ENCODE measurements at regions not wholly inside any gene's neighbourhood (a gene's known extent, or its start where the extent isn't known, plus 50 kb on each side); places are given as distances from the start of the nearest gene placed in this dataset.

GRCh38 chr16:80896776-80897175 is 92.4 kb upstream of the CDYL2 start:
- no peak for TF ChIP-seq CTCF (IDR thresholded peaks at IDR 0.05)
- TF ChIP-seq POLR2A (IDR thresholded peaks at IDR 0.05), result no peak
